ENCODE measurements at regions not wholly inside any gene's neighbourhood (a gene's known extent, or its start where the extent isn't known, plus 50 kb on each side); places are given as distances from the start of the nearest gene placed in this dataset.
"Not testable (repeated sequence)": the region's sequence is repeated elsewhere in the genome, so short reads cannot be mapped to it uniquely, and the experiment has no call there.

GRCh38 chrY:26167332-26167731 lies 545.4 kb downstream of the CDY1 start:
- CTCF ChIA-PET, POLR2A ChIA-PET, FAIRE-seq: not testable (repeated sequence)

GRCh38 chrY:26179326-26179725 lies 557.4 kb downstream of the CDY1 start:
- H4K20me1 ChIP-seq (ENCODE audit: control insufficient read depth, insufficient read depth); in situ Hi-C loops (cut with MboI); H3K79me2 ChIP-seq (ENCODE audit: control insufficient read depth, insufficient read depth, low read length); H3K4me3 ChIP-seq; H3K27me3 ChIP-seq (replicated peaks in 1 of 2; ENCODE audit: control insufficient read depth in 2 of 2, insufficient read depth in 2 of 2, low read length in 1 of 2); RAD21 ChIA-PET (ENCODE audit: unreplicated experiment); H2AFZ ChIP-seq (ENCODE audit: control insufficient read depth, low read depth, low read length); H3K9ac ChIP-seq (ENCODE audit: control insufficient read depth, insufficient read depth, low read length); H3K4me1 ChIP-seq (ENCODE audit: control insufficient read depth, insufficient read depth, low read length); DNase-seq (ENCODE audit: low read depth, low spot score); BruUV-seq (replicated peaks); CTCF ChIA-PET; POLR2A ChIA-PET; H3K27ac ChIP-seq (ENCODE audit: control insufficient read depth, insufficient read depth); ATAC-seq; H3K4me2 ChIP-seq (ENCODE audit: control insufficient read depth, insufficient read depth); FAIRE-seq; H3K9me3 ChIP-seq (replicated peaks; ENCODE audit: control insufficient read depth, insufficient read depth, low read length); intact Hi-C loops (cut with micrococcal nuclease; ENCODE audit: unreplicated experiment); H3K36me3 ChIP-seq (ENCODE audit: control insufficient read depth in 2 of 2, insufficient read depth in 2 of 2, low read length in 1 of 2); SMC1A ChIA-PET (ENCODE audit: uncharacterized antibody, unreplicated experiment): not testable (repeated sequence)
- WGBS (ENCODE audit: insufficient coverage, insufficient replicate concordance, low lambda C conversion rate, missing lambda C conversion rate) = no CpG with 5 or more reads among the region's 6 CpGs

More at GRCh38 chrY:26167332-26167731, 545.4 kb downstream of the CDY1 start:
- H3K9ac ChIP-seq (ENCODE audit: control insufficient read depth, insufficient read depth, low read length); H4K20me1 ChIP-seq (ENCODE audit: control insufficient read depth, insufficient read depth); H3K27ac ChIP-seq (ENCODE audit: control insufficient read depth, insufficient read depth); RAD21 ChIA-PET (ENCODE audit: unreplicated experiment); SMC1A ChIA-PET (ENCODE audit: uncharacterized antibody, unreplicated experiment); in situ Hi-C loops (cut with MboI); H3K4me3 ChIP-seq; H2AFZ ChIP-seq (ENCODE audit: control insufficient read depth, low read depth, low read length); H3K4me1 ChIP-seq (ENCODE audit: control insufficient read depth, insufficient read depth, low read length); H3K9me3 ChIP-seq (replicated peaks; ENCODE audit: control insufficient read depth, insufficient read depth, low read length); intact Hi-C loops (cut with micrococcal nuclease; ENCODE audit: unreplicated experiment); H3K27me3 ChIP-seq (replicated peaks in 1 of 2; ENCODE audit: control insufficient read depth in 2 of 2, insufficient read depth in 2 of 2, low read length in 1 of 2); DNase-seq (ENCODE audit: low read depth, low spot score); H3K36me3 ChIP-seq (ENCODE audit: control insufficient read depth in 2 of 2, insufficient read depth in 2 of 2, low read length in 1 of 2); H3K79me2 ChIP-seq (ENCODE audit: control insufficient read depth, insufficient read depth, low read length); BruUV-seq (replicated peaks); ATAC-seq; H3K4me2 ChIP-seq (ENCODE audit: control insufficient read depth, insufficient read depth): not testable (repeated sequence)
- WGBS (ENCODE audit: insufficient coverage, insufficient replicate concordance, low lambda C conversion rate, missing lambda C conversion rate) = no CpG with 5 or more reads among the region's 2 CpGs

- H3K27ac ChIP-seq (ENCODE audit: control insufficient read depth, insufficient read depth); H3K79me2 ChIP-seq (ENCODE audit: control insufficient read depth, insufficient read depth, low read length); H3K4me1 ChIP-seq (ENCODE audit: control insufficient read depth, insufficient read depth, low read length); ATAC-seq; POLR2A ChIA-PET; CTCF ChIA-PET; H3K36me3 ChIP-seq (ENCODE audit: control insufficient read depth in 2 of 2, insufficient read depth in 2 of 2, low read length in 1 of 2); H3K27me3 ChIP-seq (replicated peaks in 1 of 2; ENCODE audit: control insufficient read depth in 2 of 2, insufficient read depth in 2 of 2, low read length in 1 of 2); SMC1A ChIA-PET (ENCODE audit: uncharacterized antibody, unreplicated experiment); DNase-seq (ENCODE audit: low read depth, low spot score); FAIRE-seq; H3K9me3 ChIP-seq (replicated peaks; ENCODE audit: control insufficient read depth, insufficient read depth, low read length); H3K4me3 ChIP-seq; intact Hi-C loops (cut with micrococcal nuclease; ENCODE audit: unreplicated experiment); RAD21 ChIA-PET (ENCODE audit: unreplicated experiment); H4K20me1 ChIP-seq (ENCODE audit: control insufficient read depth, insufficient read depth); H3K4me2 ChIP-seq (ENCODE audit: control insufficient read depth, insufficient read depth); in situ Hi-C loops (cut with MboI); H2AFZ ChIP-seq (ENCODE audit: control insufficient read depth, low read depth, low read length); BruUV-seq (replicated peaks); H3K9ac ChIP-seq (ENCODE audit: control insufficient read depth, insufficient read depth, low read length): not testable (repeated sequence)
- WGBS (ENCODE audit: insufficient coverage, insufficient replicate concordance, low lambda C conversion rate, missing lambda C conversion rate) = no CpG with 5 or more reads among the region's 1 CpG
These were observed 603.1 kb downstream of the CDY1 start for GRCh38 chrY:26224974-26225373.

DNA sequence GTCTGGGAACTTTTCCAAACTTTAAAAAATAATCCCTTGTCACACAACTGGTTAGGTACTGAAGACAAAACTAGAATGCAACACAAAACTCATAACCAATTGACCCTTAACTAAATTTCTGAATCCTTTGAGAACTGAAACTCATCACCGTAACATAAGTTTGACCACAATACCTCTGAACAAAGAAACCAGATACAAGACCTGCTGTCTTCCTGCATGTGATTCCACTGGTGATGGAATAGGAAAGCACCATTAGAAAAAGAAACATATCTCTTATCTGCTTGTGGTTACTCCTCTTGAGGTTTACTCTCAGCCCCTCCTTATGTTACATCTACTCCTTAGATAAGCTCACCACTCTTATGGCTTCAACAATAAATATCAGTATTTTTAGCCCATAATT lies 603.6 kb downstream of the CDY1 start:
- H3K9ac ChIP-seq (ENCODE audit: control insufficient read depth, insufficient read depth, low read length); RAD21 ChIA-PET (ENCODE audit: unreplicated experiment); H3K36me3 ChIP-seq (ENCODE audit: control insufficient read depth in 2 of 2, insufficient read depth in 2 of 2, low read length in 1 of 2); FAIRE-seq; H2AFZ ChIP-seq (ENCODE audit: control insufficient read depth, low read depth, low read length); intact Hi-C loops (cut with micrococcal nuclease; ENCODE audit: unreplicated experiment); ATAC-seq; POLR2A ChIA-PET; H3K27ac ChIP-seq (ENCODE audit: control insufficient read depth, insufficient read depth); H4K20me1 ChIP-seq (ENCODE audit: control insufficient read depth, insufficient read depth); H3K4me2 ChIP-seq (ENCODE audit: control insufficient read depth, insufficient read depth); CTCF ChIA-PET; H3K4me1 ChIP-seq (ENCODE audit: control insufficient read depth, insufficient read depth, low read length); H3K79me2 ChIP-seq (ENCODE audit: control insufficient read depth, insufficient read depth, low read length); SMC1A ChIA-PET (ENCODE audit: uncharacterized antibody, unreplicated experiment); in situ Hi-C loops (cut with MboI); DNase-seq (ENCODE audit: low read depth, low spot score); BruUV-seq (replicated peaks); H3K4me3 ChIP-seq; H3K27me3 ChIP-seq (replicated peaks in 1 of 2; ENCODE audit: control insufficient read depth in 2 of 2, insufficient read depth in 2 of 2, low read length in 1 of 2); H3K9me3 ChIP-seq (replicated peaks; ENCODE audit: control insufficient read depth, insufficient read depth, low read length): not testable (repeated sequence)
- no CpG with 5 or more reads among the region's 1 CpG for WGBS (ENCODE audit: insufficient coverage, insufficient replicate concordance, low lambda C conversion rate, missing lambda C conversion rate)

Data from GM12878 (cell line).